ENCODE measurements at regions not wholly inside any gene's neighbourhood (a gene's known extent, or its start where the extent isn't known, plus 50 kb on each side); places are given as distances from the start of the nearest gene placed in this dataset.

- no peak for DNase-seq (ENCODE audit: low spot score in 2 of 2)
- no peak for TF ChIP-seq POLR2A (IDR thresholded peaks at IDR 0.05)
- no peak for TF ChIP-seq CTCF (IDR thresholded peaks at IDR 0.05)
- WGBS, 2 donors, result 57 to 60% methylated on average over 6 of the region's 6 CpGs
- no peak overlapping the region for H3K4me3 ChIP-seq (ENCODE audit: low read depth, poor library complexity, severe bottlenecking)
- intact Hi-C loops (cut with DNase I; ENCODE audit: low total_unique reads), result no loop called here
Observed at GRCh38 chr7:51521054-51521453, 204.4 kb upstream of the COBL start.

- no peak overlapping the region for H3K4me3 ChIP-seq (ENCODE audit: low read depth, poor library complexity, severe bottlenecking)
- no peak for DNase-seq (ENCODE audit: low spot score in 2 of 2)
- no peak for TF ChIP-seq CTCF (IDR thresholded peaks at IDR 0.05)
- TF ChIP-seq POLR2A (IDR thresholded peaks at IDR 0.05), result no peak
- intact Hi-C loops (cut with DNase I; ENCODE audit: low total_unique reads), result no loop called here
- WGBS, 2 donors, result 86 to 89% methylated on average over 4 of the region's 4 CpGs
Observed at GRCh38 chr7:51518646-51519045, 202.0 kb upstream of the COBL start.

- 70 to 83% methylated on average over 4 of the region's 4 CpGs for WGBS, 2 donors
- no peak for DNase-seq (ENCODE audit: low spot score in 2 of 2)
- intact Hi-C loops (cut with DNase I; ENCODE audit: low total_unique reads), result no loop called here
- TF ChIP-seq CTCF (IDR thresholded peaks at IDR 0.05), result no peak
- TF ChIP-seq POLR2A (IDR thresholded peaks at IDR 0.05), result no peak
- no peak overlapping the region for H3K4me3 ChIP-seq (ENCODE audit: low read depth, poor library complexity, severe bottlenecking)
Observed at GRCh38 chr7:51517187-51517586, 200.6 kb upstream of the COBL start.

GRCh38 chr7:51501620-51502019 is 185.0 kb upstream of the COBL start:
- no peak for DNase-seq (ENCODE audit: low spot score in 2 of 2)
- H3K4me3 ChIP-seq (ENCODE audit: low read depth, poor library complexity, severe bottlenecking), result no peak overlapping the region
- TF ChIP-seq CTCF (IDR thresholded peaks at IDR 0.05) (no peak), POLR2A (IDR thresholded peaks at IDR 0.05) (no peak)
- WGBS, 2 donors, result 66% methylated on average over 5 of the region's 5 CpGs
- intact Hi-C loops (cut with DNase I; ENCODE audit: low total_unique reads), result no loop called here

- intact Hi-C loops (cut with DNase I; ENCODE audit: low total_unique reads), result no loop called here
Observed at GRCh38 chr7:51482976-51483375, 166.4 kb upstream of the COBL start.

More at GRCh38 chr7:51482976-51483375, 166.4 kb upstream of the COBL start:
- WGBS, 2 donors, result 77 to 85% methylated on average over 2 of the region's 2 CpGs
- H3K4me3 ChIP-seq (ENCODE audit: low read depth, poor library complexity, severe bottlenecking), result no peak overlapping the region
- no peak for TF ChIP-seq CTCF (IDR thresholded peaks at IDR 0.05)
- TF ChIP-seq POLR2A (IDR thresholded peaks at IDR 0.05), result no peak
- no peak for DNase-seq (ENCODE audit: low spot score in 2 of 2)

All from lower leg skin (tissue), 4 donors.